Upper lobe of left lung (tissue), 4 donors: ENCODE measurements at regions not wholly inside any gene's neighbourhood (a gene's known extent, or its start where the extent isn't known, plus 50 kb on each side); places are given as distances from the start of the nearest gene placed in this dataset.

Source experiments
- EP300 ChIP-seq, 4 donors: sonication (generic); formaldehyde crosslinking; IDR thresholded peaks; one replicate each; pipeline ENCODE4 v1.5.1; 2017; ENCODE audit warnings: antibody characterized with exemption in 4 of 4, control low read depth in 2 of 4
- POLR2A ChIP-seq, 4 donors: fragments of 450-650 bp; IDR thresholded peaks; one replicate each; pipeline ENCODE4 v1.5.1; 2016 to 2017; ENCODE audit warnings: antibody characterized with exemption in 4 of 4, mild to moderate bottlenecking in 2 of 4
- POLR2AphosphoS5 ChIP-seq, 2 donors: sonication (generic); formaldehyde crosslinking; IDR thresholded peaks; one replicate each; pipeline ENCODE4 v1.5.1; 2017; ENCODE audit warnings: antibody characterized with exemption in 2 of 2
- TF ChIP-seq, protein P1 (sequence below), 6 experiments: fragments of 450-650 bp in 4 of 6; fragments of 200-600 bp in 2 of 6; sonication (generic) in 2 of 6; IDR thresholded peaks; one replicate each; pipeline ENCODE4 v1.5.1; 2016 to 2019; ENCODE audit warnings: antibody characterized with exemption in 6 of 6

DNA sequence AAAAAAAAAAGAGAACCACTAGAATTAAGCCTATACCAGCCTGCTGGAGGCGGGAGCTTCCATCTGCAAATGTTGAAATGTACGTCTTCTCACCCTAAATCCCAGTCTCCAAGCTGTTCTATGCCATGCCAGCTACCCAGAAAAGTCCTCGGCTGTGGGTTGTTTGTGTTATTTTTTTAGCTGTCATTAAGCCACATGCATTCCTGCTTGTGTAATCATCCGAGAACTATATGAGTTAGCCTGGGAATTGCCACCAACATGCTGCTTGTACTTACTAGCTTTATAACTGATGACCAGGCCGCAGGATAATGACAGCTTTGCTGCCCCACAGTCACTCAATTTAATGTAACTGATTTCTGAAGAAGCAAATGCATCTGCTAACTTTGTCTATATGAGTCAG, 313.9 kb upstream of the SALL1 start:
- TF ChIP-seq, protein P1, sequence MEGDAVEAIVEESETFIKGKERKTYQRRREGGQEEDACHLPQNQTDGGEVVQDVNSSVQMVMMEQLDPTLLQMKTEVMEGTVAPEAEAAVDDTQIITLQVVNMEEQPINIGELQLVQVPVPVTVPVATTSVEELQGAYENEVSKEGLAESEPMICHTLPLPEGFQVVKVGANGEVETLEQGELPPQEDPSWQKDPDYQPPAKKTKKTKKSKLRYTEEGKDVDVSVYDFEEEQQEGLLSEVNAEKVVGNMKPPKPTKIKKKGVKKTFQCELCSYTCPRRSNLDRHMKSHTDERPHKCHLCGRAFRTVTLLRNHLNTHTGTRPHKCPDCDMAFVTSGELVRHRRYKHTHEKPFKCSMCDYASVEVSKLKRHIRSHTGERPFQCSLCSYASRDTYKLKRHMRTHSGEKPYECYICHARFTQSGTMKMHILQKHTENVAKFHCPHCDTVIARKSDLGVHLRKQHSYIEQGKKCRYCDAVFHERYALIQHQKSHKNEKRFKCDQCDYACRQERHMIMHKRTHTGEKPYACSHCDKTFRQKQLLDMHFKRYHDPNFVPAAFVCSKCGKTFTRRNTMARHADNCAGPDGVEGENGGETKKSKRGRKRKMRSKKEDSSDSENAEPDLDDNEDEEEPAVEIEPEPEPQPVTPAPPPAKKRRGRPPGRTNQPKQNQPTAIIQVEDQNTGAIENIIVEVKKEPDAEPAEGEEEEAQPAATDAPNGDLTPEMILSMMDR (IDR thresholded peaks at IDR 0.05): no peak
- TF ChIP-seq POLR2A (IDR thresholded peaks at IDR 0.05) (no peak), EP300 (IDR thresholded peaks at IDR 0.05) (no peak), POLR2AphosphoS5 (IDR thresholded peaks at IDR 0.05) (no peak)
